ENCODE measurements at regions not wholly inside any gene's neighbourhood (a gene's known extent, or its start where the extent isn't known, plus 50 kb on each side); places are given as distances from the start of the nearest gene placed in this dataset.

- POLR2A ChIA-PET, result no interaction called here
- H3K4me3 ChIP-seq (ENCODE audit: low read depth, low read length), result no peak overlapping the region
- CTCF ChIA-PET, result no interaction called here
- TF ChIP-seq CTCF (IDR thresholded peaks at IDR 0.05; ENCODE audit: insufficient read depth, low read length, missing control alignments), result no peak
- DNase-seq (ENCODE audit: low read depth, low spot score), result no peak
Measured at GRCh38 chr3:64940596-64941348, 253.0 kb upstream of the ADAMTS9 start.

GRCh38 chr3:64939747-64940450, 252.1 kb upstream of the ADAMTS9 start:
- ChIA-PET CTCF (no interaction called here), POLR2A (no interaction called here)
- no peak for DNase-seq (ENCODE audit: low read depth, low spot score)
- H3K4me3 ChIP-seq (ENCODE audit: low read depth, low read length), result no peak overlapping the region
- no peak for TF ChIP-seq CTCF (IDR thresholded peaks at IDR 0.05; ENCODE audit: insufficient read depth, low read length, missing control alignments)

- no peak for DNase-seq (ENCODE audit: low read depth, low spot score)
- H3K4me3 ChIP-seq (ENCODE audit: low read depth, low read length), result no peak overlapping the region
- POLR2A ChIA-PET, result no interaction called here
- no peak for TF ChIP-seq CTCF (IDR thresholded peaks at IDR 0.05; ENCODE audit: insufficient read depth, low read length, missing control alignments)
- CTCF ChIA-PET, result no interaction called here
Measured at GRCh38 chr3:64939309-64939708, 251.5 kb upstream of the ADAMTS9 start.

GRCh38 chr3:64936556-64936955, 248.8 kb upstream of the ADAMTS9 start:
- no peak for DNase-seq (ENCODE audit: low read depth, low spot score)
- TF ChIP-seq CTCF (IDR thresholded peaks at IDR 0.05; ENCODE audit: insufficient read depth, low read length, missing control alignments), result no peak
- no peak overlapping the region for H3K4me3 ChIP-seq (ENCODE audit: low read depth, low read length)
- ChIA-PET POLR2A (no interaction called here), CTCF (no interaction called here)

- no peak for TF ChIP-seq CTCF (IDR thresholded peaks at IDR 0.05; ENCODE audit: insufficient read depth, low read length, missing control alignments)
- no peak overlapping the region for H3K4me3 ChIP-seq (ENCODE audit: low read depth, low read length)
- ChIA-PET CTCF (no interaction called here), POLR2A (no interaction called here)
- no peak for DNase-seq (ENCODE audit: low read depth, low spot score)
Measured at GRCh38 chr3:64935971-64936370, 248.2 kb upstream of the ADAMTS9 start.

- POLR2A ChIA-PET, result no interaction called here
- DNase-seq (ENCODE audit: low read depth, low spot score), result no peak
- TF ChIP-seq CTCF (IDR thresholded peaks at IDR 0.05; ENCODE audit: insufficient read depth, low read length, missing control alignments), result no peak
- no peak overlapping the region for H3K4me3 ChIP-seq (ENCODE audit: low read depth, low read length)
- CTCF ChIA-PET, result no interaction called here
Measured at GRCh38 chr3:64932666-64933342, 245.0 kb upstream of the ADAMTS9 start.

All from AG04449 (cell line).